ENCODE measurements at regions not wholly inside any gene's neighbourhood (a gene's known extent, or its start where the extent isn't known, plus 50 kb on each side); places are given as distances from the start of the nearest gene placed in this dataset.

GRCh38 chr4:105050896-105051295 lies 95.8 kb upstream of the TET2 start:
- Histone ChIP-seq H3K4me2 (no peak overlapping the region), H4K20me1 (ENCODE audit: insufficient read depth) (no peaks in the 10 kb centered on the region)
- TF ChIP-seq, protein P1, sequence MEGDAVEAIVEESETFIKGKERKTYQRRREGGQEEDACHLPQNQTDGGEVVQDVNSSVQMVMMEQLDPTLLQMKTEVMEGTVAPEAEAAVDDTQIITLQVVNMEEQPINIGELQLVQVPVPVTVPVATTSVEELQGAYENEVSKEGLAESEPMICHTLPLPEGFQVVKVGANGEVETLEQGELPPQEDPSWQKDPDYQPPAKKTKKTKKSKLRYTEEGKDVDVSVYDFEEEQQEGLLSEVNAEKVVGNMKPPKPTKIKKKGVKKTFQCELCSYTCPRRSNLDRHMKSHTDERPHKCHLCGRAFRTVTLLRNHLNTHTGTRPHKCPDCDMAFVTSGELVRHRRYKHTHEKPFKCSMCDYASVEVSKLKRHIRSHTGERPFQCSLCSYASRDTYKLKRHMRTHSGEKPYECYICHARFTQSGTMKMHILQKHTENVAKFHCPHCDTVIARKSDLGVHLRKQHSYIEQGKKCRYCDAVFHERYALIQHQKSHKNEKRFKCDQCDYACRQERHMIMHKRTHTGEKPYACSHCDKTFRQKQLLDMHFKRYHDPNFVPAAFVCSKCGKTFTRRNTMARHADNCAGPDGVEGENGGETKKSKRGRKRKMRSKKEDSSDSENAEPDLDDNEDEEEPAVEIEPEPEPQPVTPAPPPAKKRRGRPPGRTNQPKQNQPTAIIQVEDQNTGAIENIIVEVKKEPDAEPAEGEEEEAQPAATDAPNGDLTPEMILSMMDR (conservative IDR thresholded peaks at IDR 0.05; ENCODE audit: low read depth, low read length): no peak

DNA sequence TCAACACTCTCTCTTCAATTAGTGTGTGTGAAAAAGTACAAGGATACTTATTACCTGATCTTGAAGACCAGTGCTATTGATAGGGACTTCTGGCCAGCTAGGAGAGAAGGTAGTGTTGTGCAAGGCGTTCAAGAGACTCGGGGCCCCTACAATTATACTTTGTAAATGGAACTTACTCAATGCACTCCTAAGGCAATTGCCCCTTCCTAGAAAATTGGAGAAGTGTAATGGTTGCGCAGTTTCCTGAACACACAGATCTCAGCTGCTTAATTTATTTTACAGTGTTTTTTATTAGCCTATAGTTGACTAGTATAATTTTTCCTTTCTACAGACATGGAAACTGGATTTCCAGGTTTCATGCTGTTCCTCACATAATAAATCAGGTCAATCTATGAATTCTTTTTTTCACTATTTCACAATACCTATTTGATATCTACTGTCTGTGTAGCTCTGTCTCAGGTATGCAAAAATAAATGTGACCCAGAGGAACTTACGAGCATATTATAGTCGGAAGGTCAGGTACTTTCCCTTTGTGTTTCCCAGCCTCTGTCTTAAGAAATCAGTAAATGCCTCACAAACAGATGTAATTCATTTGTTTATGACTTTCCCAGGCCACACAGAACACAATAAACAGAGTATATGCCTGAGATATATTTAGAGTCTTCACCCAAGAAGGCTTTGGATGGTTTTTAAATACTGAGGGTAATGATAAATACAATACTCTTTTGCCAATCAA lies 89.1 kb upstream of the TET2 start:
- no peaks in the 10 kb centered on the region for H4K20me1 ChIP-seq (ENCODE audit: insufficient read depth)
- TF ChIP-seq, protein P1 (conservative IDR thresholded peaks at IDR 0.05; ENCODE audit: low read depth, low read length): no peak
- no peak overlapping the region for H3K27ac ChIP-seq
- no peaks in the 10 kb centered on the region for H3K36me3 ChIP-seq (ENCODE audit: insufficient read depth)
- no peak overlapping the region for H2AFZ ChIP-seq (ENCODE audit: low read depth)
- peaks cover 18% of the 10 kb centered on the region for H3K4me1 ChIP-seq (ENCODE audit: low read depth, poor library complexity, severe bottlenecking)
- H3K4me2 ChIP-seq: no peak overlapping the region
- H3K79me2 ChIP-seq (ENCODE audit: insufficient read depth, low read depth): no peaks in the 10 kb centered on the region
- no peak overlapping the region for H3K4me3 ChIP-seq (IDR thresholded peaks at IDR 0.05; ENCODE audit: insufficient read depth, low read depth, low read length)
- H3K27me3 ChIP-seq (ENCODE audit: insufficient read depth, low read depth): no peaks in the 10 kb centered on the region
- no peak overlapping the region for H3K9ac ChIP-seq

More at GRCh38 chr4:105050896-105051295, 95.8 kb upstream of the TET2 start:
- Histone ChIP-seq H3K4me1 (ENCODE audit: low read depth, poor library complexity, severe bottlenecking) (no peaks in the 10 kb centered on the region), H2AFZ (ENCODE audit: low read depth) (no peak overlapping the region), H3K27ac (no peak overlapping the region), H3K36me3 (ENCODE audit: insufficient read depth) (no peaks in the 10 kb centered on the region), H3K79me2 (ENCODE audit: insufficient read depth, low read depth) (no peaks in the 10 kb centered on the region), H3K4me3 (IDR thresholded peaks at IDR 0.05; ENCODE audit: insufficient read depth, low read depth, low read length) (no peak overlapping the region), H3K9ac (no peak overlapping the region), H3K27me3 (ENCODE audit: insufficient read depth, low read depth) (no peaks in the 10 kb centered on the region)

DNA sequence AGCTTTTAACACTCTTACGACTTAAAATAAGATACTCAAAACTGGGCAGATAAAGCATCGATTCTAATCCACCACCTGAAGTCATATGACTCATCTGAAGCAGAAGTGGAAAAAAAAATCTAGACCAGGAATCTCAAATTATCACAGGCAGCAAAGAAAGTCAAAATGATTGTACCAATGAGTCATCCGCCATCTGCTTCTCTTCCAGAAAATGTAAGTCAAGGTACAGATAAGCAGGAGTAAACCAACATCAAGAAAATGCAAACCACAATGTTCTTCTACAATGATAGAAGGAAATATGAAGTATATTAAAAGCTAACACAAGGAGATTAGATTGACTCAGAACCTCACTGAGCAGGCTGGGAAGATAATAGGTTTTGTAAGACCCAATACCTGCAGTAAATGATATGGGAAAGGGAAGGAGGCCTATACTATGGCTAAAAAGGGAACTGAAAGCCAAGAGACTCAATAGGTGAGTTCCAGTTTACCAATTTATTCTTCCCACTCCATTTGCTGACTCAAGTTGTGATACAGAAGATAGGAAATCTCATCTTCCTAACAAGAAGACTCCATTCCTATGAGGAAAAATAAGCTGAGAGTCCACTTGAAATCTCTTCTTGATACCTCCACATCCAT lies 88.4 kb upstream of the TET2 start:
- Histone ChIP-seq H3K27me3 (ENCODE audit: insufficient read depth, low read depth) (no peaks in the 10 kb centered on the region), H3K27ac (no peak overlapping the region), H3K4me3 (IDR thresholded peaks at IDR 0.05; ENCODE audit: insufficient read depth, low read depth, low read length) (no peak overlapping the region), H3K9ac (no peak overlapping the region), H3K4me1 (ENCODE audit: low read depth, poor library complexity, severe bottlenecking) (peaks cover 18% of the 10 kb centered on the region), H4K20me1 (ENCODE audit: insufficient read depth) (no peaks in the 10 kb centered on the region), H2AFZ (ENCODE audit: low read depth) (no peak overlapping the region), H3K36me3 (ENCODE audit: insufficient read depth) (no peaks in the 10 kb centered on the region), H3K79me2 (ENCODE audit: insufficient read depth, low read depth) (no peaks in the 10 kb centered on the region), H3K4me2 (no peak overlapping the region)
- TF ChIP-seq, protein P1 (conservative IDR thresholded peaks at IDR 0.05; ENCODE audit: low read depth, low read length): no peak

DNA sequence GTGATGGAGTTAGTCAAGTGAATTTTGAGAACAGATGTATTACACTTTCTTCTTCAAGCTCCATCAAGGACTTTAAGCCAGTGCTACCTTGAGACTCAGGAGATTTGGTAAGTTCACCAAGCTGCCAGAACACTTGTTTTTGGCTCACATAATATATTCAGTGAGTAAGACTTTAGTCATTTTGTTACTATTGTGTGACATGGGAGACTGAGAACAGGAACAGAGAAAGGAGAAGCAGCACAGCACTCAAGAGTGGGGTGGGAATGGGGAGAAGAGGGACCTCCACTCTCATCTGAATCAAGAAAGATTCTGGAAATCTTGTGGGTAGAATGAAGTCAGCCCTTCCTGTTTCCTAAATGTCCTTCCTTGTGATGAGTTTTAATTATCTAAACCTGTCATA lies 87.3 kb upstream of the TET2 start:
- TF ChIP-seq, protein P1 (conservative IDR thresholded peaks at IDR 0.05; ENCODE audit: low read depth, low read length): no peak
- Histone ChIP-seq H3K4me1 (ENCODE audit: low read depth, poor library complexity, severe bottlenecking) (peaks cover 18% of the 10 kb centered on the region), H3K36me3 (ENCODE audit: insufficient read depth) (no peaks in the 10 kb centered on the region), H3K79me2 (ENCODE audit: insufficient read depth, low read depth) (no peaks in the 10 kb centered on the region), H3K9ac (no peak overlapping the region), H3K27ac (no peak overlapping the region), H4K20me1 (ENCODE audit: insufficient read depth) (no peaks in the 10 kb centered on the region), H2AFZ (ENCODE audit: low read depth) (no peak overlapping the region), H3K27me3 (ENCODE audit: insufficient read depth, low read depth) (no peaks in the 10 kb centered on the region), H3K4me2 (no peak overlapping the region), H3K4me3 (IDR thresholded peaks at IDR 0.05; ENCODE audit: insufficient read depth, low read depth, low read length) (no peak overlapping the region)

Data from KMS-11 (cell line).